HG02981 (cell line): ENCODE measurements at regions not wholly inside any gene's neighbourhood (a gene's known extent, or its start where the extent isn't known, plus 50 kb on each side); places are given as distances from the start of the nearest gene placed in this dataset.

Experiments used
- ATAC-seq: cut with Tn5 transposase; IDR thresholded peaks from one replicate; pipeline ENCODE4 v1.9.1; 2021; ENCODE audit warnings: mild to moderate bottlenecking, moderate library complexity; ENCODE audit not compliant: unreplicated experiment

DNA sequence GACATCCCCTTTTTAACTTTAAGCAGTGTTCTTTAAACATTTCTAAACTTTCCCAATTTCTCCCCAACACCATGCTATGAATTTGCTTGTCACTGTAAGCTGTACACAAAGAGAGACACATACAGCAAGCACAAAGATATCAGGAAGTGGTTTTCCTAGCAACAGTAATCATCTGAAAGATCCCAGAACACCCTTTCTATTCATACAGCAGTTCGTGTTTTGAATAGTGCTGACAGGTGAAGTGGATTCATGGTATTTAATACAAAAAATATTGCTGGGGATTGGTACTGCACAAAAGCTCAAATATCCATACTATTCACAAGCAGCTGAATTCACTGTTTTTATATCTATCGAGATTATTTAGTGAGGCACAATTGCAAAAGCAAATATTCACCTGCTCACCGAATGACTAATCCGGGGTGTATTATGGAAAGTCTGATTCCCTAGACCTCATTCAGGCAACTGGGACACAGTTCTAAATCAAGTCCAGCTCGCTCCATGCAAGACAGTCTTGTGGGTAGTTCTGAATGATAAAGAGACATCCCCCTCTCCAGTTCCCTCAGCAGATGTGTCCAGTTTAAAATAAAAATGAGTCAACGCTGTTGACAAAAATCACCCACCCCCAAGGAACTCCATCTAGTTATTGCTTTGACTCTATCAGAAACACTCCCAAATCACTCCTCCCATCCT is 107.1 kb upstream of the TSHZ2 start:
- no peak for ATAC-seq

DNA sequence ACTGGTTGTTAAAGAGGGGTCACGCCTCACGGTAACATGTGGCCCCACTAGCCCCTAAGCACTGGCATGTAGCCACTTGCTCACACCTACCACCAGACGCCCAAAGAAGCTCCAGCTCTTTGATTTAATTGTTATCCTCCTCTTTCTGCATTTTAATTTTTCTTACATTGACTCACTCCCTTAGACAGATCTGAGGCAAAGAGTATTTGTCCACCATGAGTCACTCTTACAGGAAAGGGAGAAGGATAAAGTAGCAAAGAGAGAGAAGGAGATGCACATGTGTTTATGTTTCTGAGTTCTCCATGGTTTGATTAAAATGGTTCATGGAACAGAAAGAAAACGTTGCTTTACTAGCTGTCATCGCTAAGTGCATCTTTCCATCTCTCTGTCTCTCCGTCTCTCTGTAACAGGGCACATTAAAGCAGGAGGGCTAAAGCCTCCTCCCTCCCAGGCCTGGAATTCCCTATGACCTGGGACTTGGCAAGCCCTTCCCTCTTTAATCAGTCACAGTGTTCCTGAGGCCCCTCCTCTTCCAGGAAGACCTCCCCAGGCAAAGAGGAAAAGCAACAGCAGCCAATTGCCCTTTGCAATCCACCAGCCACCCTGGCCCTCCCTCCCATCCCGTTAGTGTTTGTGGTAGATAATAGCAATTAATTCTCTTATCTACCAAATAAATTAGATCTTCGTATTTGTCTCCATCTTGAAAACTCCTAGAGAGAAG is 112.8 kb upstream of the TSHZ2 start:
- ATAC-seq, result no peak

DNA sequence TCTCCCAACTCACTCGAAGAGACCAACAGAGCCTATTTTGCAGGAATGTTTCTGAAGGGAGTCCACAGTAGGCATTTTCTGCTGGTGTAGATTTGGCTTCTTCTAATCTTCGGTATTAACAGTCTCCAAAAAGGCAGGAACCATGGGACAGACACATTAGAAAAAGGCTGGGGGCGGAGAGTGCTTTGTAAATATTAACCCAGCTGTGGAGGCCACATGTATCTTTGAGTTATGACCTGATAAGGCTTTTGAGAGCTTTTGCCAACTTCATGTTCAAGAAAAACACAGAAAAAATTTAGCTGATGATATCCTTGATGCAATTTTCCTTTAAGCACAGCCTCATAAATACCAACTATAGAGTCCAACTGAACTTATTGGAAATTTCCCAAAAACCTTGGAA is 119.4 kb upstream of the TSHZ2 start:
- no peak for ATAC-seq

DNA sequence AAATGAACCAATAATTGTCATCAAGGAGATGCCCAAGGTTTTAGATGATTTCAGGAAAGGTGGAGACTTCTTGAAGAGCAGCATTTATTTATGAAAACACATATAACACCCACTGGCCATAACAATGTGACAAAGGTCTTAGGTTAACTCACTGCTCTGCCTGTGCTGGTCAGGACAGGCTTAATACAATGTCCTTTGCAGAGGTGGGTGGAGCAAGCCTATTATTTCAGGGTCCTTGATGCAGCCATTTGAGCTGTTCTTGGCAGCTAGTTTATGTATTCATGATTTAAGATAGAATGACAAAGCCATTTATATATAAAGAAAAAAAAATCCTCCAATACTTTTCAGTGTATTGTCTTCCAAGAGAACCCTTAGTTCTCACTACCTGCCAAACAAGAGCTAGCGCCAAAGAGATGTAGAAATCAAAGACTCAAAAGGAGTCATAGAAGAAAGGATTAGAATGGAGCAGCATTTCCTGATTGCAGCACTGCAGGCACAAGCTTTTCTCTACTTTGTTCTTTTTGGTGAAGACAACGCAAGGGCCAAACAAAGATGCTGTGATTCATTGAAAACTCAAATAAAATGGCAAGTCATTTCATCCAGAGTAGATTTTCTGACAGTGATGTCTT is 124.3 kb upstream of the TSHZ2 start:
- ATAC-seq, result no peak

DNA sequence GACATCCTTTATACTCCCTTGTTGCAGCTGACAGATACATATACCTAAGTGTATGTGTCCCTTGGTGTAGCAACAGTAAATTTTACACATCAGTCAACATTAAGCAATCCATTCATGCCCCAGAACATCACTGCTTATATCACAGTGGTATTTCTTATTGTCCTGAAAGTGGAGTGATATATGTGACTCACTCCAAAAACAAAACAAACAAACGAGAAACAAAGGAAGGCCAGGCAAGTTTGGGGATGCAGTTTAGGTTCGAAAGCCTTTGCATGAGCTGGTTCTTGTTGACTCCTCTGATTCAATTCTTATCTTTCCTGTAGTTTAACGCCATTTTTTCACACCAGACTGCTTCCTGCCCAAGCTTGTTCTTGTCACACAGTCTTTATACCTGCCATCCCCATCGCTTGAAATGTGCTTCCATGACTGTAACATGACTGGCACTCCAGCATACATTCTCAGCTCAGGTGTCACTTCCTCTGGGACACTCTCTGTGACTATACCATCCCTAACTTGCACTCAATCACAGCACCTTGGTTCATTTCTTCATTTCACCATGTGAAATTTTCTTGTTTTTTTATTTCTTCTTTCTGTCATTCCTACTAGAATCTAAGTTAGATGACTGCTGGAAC is 125.0 kb upstream of the TSHZ2 start:
- no peak for ATAC-seq

DNA sequence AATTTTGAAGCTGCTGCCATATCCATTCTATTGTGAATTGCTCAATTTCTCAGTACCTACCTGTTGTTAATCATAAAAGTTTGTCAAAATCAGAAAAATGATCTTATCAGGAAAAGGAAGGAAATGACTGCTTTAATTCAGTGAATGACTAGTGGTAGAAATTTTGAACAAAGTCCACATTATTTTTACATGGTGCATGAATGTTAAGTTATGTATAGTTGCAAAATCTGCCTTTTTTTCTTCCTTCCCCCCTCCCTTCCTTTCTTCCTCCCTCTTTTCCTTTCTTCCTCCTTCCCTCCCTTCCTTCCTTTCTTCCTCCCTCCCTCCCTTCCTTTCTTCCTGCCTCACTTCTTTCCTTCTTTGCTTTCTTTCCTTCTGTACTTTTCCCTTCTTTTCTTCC is 127.1 kb upstream of the TSHZ2 start:
- no peak for ATAC-seq

DNA sequence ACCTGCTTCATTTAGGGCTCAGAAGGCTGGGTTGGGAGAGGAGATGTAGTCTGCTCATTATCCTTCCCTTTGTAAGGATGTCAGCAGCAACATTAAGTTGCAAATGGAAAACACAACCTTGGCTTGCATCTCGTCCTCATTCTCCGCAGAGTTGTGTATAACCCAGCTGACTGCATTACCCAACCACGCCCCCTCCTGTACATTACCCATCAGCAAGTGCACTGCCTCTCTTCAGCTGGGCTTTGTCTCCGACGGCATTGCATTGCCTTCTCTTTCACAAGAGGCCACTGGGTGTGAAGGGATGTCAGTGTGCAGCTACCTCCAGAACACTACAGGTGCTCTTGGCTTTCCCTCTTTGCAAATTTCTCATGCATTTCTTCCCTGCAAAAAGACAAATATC is 128.7 kb upstream of the TSHZ2 start:
- ATAC-seq, result no peak

DNA sequence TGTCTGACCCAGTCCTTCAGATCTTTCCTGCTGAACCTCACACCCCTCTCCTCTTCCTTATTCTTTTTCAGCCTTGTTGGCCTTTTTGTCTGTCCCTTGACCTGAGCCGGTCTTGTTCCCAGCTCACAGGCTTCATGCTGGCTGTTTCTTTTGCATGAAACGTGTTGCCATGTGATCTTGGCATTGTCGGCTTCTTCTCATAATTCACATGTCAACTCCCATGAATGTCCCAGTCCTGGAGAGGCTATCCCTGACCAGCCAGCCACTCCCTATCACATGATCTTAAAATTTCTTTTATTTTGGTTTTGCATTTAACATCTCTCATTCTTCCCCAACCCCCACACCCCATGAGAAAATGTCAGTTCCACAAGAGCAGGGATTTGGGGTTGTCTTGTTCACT is 131.2 kb upstream of the TSHZ2 start:
- ATAC-seq, result no peak

DNA sequence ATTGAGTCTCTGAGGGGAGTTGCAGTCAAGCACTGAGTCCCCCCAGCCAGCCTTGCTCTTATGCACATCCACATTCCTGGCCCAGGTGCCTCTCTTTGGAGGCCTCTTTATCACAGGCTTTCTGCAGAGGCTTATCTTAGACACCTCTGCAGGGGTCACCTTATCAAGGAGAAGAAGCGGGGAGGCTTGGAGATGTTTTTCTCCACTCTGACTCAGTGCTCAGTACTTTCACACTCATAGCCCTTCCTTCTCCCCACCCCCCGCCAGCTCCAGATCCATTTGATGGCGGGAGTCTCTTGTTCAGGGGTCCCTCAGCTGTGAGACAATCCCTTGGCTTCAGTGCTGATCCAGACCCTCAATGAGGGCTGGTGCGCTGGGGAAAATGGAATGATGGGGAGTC is 132.1 kb upstream of the TSHZ2 start:
- ATAC-seq, result no peak

DNA sequence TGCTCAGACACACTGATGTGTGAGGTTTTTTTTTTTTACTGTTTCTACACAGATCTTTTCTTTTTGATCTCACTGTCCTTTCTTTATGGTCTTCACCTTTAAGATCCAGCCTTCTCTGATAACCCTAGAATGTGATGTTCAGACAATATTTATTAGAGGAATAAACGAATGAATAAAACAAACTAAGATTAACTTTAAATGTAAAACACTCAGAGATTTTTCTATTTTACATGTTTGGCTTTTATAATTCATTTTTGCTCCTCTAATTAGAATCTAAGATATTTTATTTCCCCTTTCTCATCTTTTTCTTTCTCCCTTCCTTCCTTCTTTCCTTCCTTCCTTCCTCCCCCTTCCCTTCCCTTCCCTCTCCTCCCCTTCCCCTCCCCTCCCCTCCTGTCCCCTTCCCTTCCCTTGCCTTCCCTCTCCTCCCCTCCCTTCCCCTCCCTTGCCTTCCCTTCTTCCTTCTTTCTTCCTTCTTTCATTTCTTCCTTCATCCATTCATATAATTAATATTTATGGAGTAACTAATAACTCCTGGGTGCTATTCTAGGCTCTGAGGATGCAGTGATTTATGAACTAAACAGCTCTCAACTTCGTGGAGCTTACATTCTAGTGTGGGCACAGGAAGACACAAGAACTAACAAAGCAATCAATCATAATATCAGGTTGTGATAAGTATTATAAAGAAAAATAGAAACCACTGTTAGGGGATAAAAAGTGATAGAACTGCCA is 133.5 kb upstream of the TSHZ2 start:
- ATAC-seq, result no peak

DNA sequence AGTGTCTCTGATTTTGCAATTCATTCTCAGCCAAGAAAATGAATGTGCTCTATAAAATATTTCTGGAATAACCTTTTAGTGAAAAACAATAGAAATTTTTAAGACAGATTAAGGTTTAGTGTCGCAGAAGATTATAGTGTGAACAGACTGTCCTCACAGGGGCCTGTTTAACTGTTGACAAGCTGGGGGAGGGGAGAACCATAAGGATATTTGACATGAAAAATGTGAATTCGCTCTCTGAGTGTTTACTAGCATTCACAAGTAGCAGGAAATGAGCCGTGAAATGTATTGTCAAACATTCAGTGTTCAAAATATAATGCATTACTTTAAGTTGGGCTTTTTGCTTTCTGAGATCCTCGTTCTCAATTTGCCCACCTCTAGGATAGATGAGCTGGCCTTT is 134.8 kb upstream of the TSHZ2 start:
- ATAC-seq, result no peak

DNA sequence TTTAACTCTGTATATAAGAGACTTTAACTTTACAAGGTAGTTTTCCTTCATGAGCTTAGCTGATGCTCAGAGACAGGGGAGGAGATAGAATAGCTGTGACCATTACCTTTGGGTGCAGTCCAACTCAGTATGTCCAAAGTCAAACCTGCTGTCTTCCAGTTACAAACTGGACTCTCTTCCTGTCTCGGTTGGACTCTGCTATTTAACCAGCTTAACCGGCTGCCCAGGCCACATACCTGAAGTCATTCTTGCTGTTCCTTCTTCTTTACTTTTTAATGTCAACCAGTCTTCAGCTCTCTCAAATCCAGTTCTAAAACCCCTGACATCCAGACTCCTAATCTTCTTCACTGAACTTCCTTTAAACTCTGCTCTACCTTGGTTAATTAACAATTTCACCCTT is 138.3 kb upstream of the TSHZ2 start:
- no peak for ATAC-seq

DNA sequence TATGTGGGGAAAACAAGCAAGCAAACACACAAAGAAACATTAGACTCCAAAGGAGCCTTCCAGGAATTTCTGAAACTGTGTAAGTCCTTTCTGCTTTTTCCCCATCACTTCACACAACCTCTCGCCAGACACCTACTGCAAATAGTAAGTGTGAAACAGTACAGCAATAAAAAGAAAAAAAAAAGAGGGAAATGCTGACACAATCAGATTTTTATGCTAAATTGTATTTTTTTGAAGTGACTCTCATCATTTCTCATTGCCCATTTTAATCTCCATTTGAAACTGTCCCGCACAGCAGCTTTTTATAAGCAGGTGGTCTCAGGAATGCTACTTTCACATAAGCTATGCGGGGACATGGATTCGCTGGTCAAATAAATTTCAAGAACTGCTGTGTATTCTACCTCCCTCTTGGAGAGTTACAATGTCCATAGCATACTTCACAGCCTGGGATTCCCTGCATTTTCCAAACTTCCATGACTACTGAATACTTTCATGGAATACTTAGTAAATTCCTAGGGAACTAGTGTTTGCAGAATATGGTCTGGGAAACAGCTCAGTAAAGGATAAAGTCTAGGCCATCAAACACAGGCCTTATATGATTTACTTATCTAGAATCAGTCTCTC is 139.9 kb upstream of the TSHZ2 start:
- no peak for ATAC-seq

DNA sequence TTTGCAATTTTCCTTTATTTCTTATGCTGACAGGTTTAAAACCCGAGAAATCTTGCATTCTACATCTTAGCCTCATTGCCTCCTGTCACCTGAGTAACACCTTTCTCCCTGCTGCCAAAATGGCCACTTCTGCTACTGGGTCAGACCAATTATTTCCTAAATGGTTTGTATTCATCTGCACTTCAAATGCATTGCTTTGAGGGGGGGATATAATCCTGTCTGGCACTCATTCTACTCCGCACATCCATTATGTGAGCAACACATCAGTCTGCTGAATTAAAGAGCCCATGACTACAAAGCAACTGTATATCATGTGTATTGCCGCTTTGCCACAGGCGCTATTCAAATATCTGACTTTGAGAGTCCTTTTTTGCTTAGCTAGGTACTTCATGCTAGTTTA is 141.6 kb upstream of the TSHZ2 start:
- ATAC-seq, result no peak

DNA sequence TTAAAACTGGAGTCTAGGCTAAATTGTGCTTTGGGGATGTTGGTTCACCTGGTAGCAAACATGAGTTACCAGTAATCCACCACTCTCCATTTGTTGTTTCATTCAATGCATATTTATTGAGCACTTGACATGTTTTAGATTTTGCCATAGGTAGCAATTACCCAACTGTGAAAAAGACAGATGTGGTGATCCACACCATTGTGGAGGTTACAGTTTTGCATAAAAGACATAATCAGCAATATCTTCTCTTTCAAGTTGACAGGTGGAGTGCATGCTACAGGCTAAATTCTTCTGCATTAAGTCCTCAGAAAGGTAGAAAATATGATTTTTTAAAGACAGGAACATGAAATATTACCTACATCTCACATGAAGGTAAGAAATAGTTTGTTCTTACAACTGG is 143.0 kb upstream of the TSHZ2 start:
- ATAC-seq, result no peak

DNA sequence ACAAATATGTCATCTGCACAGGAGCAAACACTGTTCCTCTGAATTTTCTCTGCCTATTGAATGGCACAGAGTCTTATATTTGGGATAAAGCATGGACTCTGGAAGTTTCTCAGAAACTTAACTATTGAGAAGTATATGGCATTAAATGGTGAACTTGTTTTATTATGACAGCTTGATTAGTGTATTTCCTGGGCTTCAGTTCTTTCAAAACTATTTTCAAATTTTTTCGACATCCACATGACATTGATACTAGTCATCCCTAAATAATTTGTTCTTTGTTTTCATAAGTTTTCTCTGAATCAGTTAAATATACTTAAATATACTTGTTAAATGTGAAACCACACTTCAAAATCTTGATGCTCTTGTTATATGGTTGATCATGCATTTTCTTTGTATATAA is 144.0 kb upstream of the TSHZ2 start:
- ATAC-seq, result no peak

DNA sequence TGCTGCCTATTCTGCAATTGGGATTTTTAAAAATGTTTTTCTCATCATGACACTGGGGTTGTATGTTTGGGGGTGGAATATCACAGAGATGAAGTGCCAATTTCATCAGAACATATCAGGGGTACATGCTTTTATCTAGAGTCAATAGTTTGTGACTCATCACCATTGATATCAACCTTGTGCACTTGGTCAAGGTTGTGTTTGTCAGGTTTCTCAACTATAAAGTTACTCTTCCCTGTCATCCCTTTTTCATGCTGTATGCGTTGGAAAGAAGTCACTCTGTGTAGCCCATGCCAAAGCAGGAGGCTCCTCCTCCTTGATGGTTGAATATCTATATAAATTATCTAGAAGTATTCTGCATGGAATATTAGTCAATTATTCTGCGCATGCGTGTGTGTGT is 145.4 kb upstream of the TSHZ2 start:
- no peak for ATAC-seq

DNA sequence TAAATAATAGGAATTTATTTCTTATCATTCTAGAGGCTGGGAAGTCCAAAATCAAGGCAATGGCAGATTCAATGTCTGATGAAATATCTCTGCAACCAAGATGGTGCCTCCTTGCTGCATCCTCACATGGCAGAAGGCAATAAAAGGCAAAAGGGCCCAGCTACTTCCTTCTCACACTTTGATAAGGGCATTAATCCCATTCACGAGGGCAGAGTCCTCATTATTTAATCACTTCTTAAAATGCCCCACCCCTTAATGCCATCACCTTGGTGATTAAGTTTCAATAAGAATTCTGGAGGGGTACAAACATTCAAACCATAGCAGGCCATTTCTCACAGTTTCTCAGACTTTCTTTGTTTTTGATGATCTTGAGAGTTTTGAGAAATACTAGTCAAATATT is 145.8 kb upstream of the TSHZ2 start:
- no peak for ATAC-seq

DNA sequence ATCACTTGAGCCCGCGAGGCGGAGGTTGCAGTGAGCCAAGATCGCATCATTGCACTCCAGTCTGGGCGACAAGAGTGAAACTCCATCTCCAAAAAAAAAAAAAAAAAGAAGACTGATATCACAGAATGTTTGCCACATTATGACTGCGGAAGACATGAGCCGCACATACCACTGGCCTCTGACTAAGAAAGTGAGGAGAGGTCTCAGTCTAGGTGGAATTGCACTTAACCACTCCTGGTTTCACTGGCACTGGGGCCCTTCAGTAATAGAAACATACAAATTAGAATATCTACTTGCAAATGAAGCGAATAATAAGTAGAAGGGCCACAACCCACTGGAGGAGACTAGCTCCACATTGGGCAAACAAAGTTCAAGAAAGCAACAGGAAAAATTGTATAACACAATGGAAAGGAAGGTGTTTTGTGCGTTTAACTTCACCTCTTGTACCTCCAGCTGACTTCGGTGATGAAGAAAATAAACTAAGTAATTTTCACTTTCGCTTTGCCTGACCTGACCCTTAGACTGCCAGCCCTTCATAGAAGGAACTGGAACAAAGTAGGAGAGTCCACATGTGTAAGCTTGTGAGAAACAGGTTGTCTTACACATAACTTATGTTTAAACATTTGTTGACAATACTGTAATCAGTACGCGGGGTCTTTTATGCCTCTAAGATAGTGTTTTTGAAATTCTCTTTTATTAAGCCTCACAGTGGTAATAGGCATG is 147.5 kb upstream of the TSHZ2 start:
- ATAC-seq, result no peak

DNA sequence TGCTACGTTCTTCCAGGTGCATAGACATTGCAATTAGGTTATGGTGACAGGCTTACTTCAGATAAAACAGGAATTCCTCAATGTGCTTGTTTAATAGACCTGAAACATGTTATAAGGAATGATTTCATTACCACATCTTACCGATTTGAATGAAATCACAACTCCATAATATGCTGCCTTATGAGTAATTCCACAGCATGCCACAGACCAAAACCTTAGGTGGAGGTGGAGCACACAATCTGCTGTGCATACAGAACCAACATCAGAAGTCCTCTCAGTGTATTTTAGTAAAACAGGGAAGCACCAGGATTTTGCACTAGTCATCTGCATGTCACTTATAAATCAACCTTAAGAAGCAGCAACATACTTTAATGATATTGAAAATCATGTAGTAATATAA is 148.9 kb upstream of the TSHZ2 start:
- ATAC-seq, result no peak
